HG03064 (cell line): ENCODE measurements at regions not wholly inside any gene's neighbourhood (a gene's known extent, or its start where the extent isn't known, plus 50 kb on each side); places are given as distances from the start of the nearest gene placed in this dataset.

ENCODE experiments used
- ATAC-seq: cut with Tn5 transposase; IDR thresholded peaks from one replicate; pipeline ENCODE4 v1.9.1; 2021; ENCODE audit warnings: low read depth; ENCODE audit not compliant: unreplicated experiment

DNA sequence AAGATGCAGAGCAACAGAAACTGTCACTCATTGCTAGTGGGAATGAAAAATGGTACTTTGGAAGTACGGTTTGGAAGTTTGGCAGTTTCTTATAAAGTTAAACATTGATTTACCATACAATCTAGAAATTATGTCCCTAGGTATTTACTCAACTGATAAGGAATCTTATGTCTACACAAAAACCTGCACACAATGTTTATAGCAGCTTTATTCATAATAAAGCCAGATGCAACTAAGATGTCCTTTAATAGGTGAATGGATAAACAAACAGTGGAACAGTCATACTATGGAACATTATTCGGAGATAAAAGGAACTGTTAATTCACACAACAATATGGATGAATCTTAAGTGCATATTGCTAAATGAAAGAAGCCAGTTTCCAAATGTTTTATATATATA, 96.2 kb upstream of the SIRPA start:
- ATAC-seq, result no peak

DNA sequence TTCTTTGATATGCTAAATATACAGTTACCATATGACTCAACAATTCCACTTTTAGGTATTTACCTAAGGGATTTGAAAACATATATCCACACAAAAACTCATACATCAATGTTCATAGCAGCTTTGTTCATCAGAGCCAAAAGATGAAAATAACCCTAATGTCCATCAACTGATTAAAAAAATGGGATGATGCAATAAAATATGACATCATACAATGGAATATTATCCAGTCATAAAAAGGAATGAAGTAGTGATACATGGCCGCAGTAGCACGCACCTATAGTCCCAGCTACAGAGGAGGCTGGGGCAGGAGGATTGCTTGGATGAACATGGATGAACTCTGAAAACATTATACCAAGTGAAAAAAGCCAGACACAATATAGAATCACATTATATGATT, 101.4 kb upstream of the SIRPA start:
- ATAC-seq, result no peak

DNA sequence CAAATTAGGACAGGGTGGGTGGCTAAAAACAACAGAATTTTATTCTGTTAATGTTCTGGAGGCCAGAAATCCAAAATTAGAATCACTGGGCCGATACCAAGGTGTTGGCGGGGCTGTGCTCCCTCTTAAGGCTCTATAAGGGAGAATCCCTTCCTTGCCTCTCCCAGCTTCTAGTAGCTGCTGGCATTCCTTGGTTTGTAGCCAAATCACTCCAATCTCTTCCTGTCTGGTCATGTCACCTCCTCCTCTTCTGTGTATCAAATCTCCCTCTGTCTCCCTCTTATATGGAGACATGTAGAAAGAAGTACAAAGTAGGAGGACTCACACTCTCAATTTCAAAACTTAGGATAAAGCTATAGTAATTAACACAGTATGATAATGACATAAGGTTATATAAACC, 102.9 kb upstream of the SIRPA start:
- no peak for ATAC-seq

DNA sequence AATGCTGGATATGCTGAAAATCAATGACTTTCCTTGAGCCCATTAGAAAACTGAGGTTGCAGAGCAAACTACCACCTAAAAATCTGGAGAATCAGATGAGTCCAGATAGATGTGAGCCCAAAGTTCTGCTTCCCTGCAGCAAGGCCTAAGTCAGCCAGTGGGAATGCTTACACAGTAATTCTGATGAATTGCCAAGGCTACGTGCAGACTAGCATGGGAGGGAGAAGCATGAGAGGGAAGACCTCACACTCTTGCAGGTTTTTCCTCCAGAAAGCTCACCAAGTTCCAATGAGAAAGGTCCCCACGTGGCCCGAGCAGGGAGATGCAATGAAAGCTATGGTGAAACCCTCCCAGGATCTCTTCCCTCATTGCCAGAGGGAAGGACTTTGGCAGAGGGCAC, 104.8 kb upstream of the SIRPA start:
- ATAC-seq, result no peak

DNA sequence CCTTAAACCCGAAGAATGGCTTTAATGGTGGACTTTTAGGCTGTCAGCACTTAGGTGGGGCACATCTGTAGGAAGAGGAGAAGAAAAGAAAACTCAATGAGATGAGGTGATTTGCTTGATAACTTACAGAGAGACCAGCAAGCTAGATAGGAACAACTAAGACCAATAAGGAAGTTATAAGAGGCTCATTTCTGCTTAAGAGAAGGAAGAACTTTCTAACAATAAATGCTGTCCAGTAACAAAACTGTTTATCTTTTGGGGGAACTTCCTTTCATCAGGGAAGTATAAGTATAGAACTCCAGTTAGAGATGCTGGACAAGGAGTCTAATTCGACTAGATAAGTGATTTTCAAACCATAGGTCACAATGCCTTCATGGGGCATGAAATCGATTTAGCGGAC, 107.2 kb upstream of the SIRPA start:
- no peak for ATAC-seq

DNA sequence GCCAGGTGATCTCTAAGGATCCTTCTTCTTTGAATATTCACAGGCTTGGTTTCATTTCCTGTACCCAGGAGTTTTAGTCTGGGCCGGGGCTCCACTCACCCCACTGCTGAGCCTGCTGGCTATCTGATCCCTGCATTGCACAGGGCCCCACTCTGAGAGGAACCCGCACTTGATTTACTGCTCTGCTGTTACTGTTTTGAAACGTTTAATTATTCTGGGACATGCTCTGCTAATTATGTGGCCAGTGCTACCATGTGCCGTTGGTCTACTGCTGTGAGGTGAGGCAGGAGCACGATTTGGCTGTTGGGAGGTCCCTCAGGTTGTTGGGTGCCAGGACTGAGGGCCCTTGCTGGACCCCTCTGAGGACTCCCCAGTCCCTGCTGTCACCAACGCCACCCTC, 108.7 kb upstream of the SIRPA start:
- no peak for ATAC-seq

DNA sequence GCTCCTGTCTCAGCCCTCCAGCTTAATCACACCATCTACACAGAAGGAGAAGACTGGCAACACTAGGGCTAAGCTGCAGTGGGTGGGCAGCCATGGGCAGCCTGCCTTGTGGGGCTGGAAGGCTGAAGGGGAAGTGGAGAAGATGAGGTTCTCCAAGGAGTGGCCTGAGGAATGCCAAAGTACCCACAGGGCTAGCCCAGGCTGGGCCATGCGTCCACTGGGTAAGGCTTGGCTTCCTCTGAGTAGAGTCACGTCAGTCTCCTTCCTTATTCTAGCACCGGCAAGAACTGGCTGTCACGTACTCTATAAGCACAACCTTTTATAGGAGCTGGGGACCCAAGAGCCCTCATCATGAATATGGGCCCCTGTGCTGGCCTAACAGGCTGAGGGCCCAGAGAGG, 110.6 kb upstream of the SIRPA start:
- ATAC-seq, result no peak

DNA sequence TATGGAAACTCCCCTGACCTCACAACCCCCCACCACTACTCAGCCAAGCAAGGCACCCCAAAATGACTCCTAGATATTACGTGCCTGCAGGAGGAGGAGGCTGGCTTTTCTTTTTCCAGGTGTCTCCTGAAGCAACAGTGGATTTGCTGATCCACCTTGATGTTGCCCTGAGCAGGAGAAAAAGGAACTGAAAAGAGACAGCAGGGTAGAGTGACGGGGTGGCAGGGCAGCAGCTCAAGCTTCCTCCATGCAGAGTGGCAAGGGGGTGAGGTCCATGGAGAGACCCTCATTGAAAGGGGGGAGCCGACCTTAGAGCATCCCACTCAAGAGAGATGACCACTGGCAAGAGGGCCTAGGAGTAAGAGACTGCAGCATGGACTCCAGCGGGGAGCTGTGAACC, 112.0 kb upstream of the SIRPA start:
- ATAC-seq, result no peak

DNA sequence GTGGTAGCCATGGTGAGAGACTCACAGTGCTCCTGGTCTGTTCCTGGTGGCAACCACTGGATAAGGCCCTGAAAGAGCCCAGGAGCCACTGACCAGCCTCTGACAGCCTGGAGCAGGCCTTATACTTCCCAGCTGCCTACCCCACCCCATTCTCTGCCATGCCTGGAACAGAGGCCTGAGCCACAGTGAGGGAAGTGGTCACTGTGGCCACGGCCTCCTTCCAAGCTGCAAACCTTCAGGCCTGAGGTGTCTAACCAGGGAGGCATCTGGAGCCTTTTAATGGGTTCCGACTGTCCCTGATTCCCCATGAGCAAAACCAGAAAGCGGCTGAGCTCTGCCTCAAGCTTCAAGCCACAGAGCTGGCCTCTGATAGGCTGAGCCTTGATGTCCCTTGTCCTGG, 113.0 kb upstream of the SIRPA start:
- ATAC-seq, result no peak

DNA sequence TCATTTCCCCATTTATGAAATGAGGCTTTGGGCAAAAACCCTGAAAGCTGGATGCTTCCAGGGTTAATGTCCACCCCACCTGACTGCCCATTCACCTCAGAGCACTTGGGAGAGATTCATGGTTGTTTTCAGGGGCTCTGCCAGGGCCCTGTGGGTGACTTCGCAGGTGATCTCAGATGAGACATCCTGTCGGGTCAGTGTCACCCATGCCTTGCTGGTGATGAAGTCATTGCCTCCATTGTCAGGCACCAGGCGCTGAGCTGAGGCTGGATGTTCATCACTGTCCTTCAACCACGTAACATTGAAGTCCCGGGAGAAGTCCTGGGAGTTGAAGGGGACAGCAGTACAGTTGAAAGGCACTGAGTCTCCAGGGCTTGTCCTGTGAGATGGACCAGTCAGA, 115.6 kb upstream of the SIRPA start:
- no peak for ATAC-seq

DNA sequence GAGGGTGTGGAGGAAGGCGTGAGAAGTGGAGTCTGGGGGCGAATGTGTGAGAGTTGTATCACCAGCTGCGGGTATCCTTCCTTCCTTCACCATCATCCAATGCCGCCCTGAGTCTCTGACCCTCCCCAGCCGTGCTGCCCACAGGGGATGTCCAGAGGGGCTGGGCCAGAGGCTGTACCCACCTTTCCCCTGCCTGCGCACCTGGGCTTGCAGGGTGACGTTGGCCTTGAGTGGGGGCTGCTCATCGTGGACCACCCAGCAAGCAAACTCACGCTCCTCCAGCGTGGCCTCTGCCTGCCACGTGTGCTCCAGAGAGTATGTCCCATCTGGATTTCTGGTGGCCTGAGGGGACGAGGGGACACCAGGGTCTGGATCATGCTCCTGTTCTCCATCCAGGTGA, 116.9 kb upstream of the SIRPA start:
- ATAC-seq, result no peak

DNA sequence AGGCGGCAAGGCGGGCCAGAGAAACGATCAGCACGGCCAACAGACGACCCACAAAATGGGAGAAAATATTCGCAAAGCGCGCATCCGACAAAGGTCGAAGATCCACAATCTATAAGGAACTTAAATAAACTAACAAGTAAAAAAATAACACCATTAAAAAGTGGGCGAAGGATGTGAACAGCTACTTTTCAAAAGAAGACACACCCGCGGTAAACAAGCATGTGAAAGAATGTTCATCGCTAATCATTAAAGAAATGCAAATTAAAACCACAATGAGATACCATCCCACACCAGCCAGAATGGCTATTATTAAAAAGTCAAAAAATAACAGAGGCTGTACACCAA, 117.8 kb upstream of the SIRPA start:
- ATAC-seq, result no peak

DNA sequence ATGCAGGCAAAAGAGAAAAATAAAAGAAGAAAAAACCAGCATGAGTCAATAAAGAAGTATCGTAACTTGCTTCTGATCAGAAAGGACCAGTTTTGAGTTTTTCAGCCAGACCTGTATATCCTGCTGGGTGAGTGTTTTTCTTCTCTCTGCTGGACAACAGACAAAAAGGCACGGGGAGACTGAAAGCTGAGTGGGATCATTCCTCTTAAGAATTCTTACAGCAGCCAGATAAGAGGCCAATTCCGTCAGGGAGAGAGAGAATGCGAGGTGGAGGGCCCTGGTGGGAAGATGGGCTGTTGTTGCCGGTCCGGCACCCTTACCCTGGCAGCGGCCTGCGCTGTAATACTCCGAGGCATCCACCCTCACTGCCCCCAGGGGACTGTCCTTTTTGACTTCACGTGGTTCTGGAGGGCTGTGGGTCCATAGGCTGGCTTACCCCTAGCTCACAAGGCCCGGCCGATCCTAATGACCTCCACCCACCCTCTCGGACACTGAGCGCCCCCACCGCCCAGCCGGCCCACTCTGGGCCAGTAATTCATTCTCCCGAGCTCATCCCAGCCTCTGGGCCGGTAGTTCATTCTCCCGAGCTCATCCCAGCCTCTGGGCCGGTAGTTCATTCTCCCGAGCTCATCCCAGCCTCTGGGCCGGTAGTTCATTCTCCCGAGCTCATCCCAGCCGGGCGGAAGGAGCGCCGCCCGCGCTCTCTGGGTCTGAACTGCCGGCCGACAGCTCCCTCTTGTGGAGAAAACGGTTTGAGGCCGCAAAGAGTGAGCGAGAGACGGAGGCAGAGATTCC, 118.3 kb upstream of the SIRPA start:
- ATAC-seq, result peak; percentile 83

DNA sequence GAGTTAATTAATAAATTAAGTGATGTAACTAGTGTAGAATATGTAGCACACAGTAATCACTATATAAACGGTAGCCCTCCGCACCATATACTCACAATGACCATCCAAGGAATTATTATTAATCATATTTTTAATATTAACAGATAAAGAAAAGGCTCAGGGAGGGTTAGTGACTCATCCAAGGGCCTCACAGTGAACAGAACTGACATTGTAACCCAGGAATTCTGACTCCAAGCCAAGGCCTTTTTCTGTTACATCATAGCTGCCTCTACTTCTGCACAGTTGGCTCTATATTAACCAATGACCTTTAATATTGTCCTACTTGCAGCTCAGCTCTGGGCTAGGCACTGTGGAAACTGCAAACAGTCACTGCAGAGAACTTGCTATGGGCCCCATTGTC, 117.5 kb upstream of the SIRPG start:
- no peak for ATAC-seq

DNA sequence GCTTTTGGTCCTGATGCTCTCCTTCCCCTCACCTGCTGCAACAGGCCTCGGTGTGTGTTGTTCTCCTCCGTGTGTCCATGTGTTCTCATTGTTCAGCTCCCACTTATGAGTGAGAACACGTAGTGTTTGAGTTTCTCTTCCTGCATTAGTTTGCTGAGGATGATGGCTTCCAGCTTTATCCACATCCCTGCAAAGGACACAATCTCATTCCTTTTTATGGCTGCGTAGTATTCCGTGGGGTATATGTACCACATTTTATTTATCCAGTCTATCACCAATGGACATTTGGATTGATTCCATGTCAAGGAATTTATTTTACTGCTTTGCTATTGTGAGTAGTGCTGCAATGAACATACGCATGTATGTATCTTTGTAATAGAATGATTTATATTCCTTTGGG, 116.9 kb upstream of the SIRPG start:
- no peak for ATAC-seq

DNA sequence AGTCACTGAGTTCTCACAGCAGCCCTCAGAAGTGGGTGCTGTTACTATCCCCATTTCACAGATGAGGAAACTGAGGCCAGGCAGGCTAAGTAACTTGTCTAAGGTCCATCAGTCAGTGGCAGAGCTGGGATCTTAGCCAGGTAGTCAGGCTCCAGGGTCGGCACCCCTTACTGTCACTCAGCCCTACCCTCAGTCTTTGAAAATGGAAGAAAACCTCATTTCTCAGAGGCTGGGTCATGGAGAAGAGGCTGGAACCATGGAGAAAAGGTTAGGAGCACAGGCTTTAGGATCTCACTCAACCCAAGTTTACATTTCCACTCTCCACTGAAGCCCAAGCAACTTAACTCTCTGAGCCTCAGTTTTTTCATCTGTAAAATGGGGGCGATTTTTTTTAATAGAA, 116.2 kb upstream of the SIRPG start:
- ATAC-seq, result no peak

DNA sequence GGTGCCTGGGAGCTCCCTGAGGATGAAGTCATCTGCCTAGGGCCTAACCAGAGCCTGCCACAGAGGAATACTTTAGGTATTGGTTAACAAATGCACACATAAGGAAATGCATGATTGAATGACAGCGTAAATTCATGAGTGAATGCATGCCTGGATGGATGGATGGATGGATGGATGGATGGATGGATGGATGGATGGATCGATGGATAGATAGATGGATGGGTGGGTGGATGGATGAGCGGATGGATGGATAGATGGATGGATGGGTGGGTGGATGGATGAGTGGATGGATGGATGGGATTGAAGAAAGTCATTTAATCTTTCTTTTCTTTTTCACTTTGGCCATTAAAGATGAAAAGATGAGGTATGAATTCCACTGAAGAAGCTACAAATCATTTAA, 111.9 kb upstream of the SIRPG start:
- no peak for ATAC-seq

DNA sequence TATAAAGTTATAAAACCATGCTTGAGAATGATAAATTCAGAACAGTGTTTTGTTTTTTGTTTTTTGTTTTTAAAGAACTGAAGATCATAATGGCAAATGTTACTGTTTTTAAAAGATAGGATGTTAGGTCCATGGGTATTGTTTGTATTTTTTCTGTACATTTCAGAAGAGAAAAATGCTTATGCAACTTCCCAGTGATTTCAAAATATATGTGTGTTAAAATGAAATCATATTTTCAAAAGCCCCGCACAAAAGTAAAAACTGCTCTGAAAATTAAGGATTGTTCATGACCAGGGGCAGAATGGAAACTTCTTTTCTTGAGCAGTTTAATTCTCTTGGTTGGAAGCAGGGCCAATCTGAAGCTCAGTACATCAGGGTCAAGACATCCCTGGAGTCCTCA, 109.2 kb upstream of the SIRPG start:
- no peak for ATAC-seq

DNA sequence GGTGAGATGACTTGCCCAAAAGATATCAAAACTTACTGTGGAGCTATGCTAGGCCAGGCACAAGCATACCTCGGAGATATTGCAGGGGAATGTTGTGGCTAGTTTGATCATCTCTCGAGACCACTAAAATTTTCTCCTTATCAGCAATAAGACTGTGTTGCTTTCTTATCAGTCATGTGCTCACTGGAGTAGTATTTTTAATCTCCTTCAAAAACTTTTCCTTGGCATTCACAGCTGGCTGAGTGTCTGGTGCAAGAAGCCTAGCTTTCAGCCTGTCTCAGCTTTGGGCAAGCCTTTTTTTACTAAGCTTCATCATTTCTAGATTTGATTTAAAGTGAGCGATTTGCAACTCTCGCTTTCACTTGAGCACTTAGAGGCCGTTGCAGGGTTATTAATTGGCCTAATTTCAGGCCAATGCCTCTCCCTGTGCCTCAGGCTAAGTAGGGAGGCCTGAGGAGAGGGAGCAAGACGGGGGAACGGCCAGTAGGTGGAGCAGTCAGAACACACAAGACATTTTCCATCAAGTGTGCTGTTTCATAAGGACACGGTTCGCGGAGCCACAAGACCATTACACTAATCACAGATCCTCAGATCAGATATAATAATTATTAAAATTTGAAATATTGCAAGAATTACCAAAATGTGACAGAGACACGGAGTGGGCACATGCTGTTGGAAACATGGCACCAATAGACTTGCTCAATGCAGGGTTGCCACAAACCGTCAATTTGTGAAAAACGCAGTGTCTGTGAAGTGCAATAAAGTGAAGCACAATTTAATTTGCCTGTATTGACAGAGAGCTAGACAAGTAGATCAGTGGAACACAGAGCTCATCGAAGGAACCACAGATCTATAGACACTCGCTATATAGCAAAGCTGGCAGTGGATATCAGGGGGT, 106.8 kb upstream of the SIRPG start:
- ATAC-seq, result no peak

DNA sequence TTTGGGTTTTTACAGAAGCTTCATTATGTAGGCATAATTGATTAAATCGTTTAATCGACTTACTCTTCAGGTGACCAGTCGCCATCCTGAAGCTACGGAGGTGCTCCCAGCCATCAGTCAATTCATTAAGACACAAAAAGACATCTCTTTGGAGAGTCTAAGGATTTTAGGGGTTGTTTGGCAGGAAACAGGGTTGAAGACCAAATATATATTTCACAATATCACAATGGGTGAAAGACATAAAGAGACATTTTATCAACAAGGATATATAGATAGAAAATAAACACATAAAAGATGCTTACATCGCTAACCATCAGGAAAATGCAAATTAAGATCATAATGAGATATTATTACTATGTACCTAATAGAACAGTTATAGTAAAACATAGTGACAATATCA, 104.0 kb upstream of the SIRPG start:
- ATAC-seq, result no peak

DNA sequence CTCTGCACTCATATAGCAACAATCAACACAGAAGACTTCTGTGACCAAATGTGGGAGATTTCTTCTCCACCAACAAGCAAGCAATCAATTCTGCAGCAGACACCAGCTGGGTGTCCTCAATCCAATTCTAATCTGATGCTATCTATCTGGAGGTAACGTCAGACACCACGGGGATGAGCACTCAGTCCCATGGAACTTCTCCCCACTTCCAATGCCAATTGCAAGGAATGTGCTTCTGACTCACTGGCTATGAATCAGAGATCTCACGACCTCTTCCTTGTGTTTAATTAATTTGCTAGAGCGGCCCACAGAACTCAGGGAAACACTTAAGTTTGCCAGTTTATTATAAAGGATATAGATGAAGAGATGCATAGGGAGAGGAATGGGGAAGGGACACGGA, 103.5 kb upstream of the SIRPG start:
- no peak for ATAC-seq

DNA sequence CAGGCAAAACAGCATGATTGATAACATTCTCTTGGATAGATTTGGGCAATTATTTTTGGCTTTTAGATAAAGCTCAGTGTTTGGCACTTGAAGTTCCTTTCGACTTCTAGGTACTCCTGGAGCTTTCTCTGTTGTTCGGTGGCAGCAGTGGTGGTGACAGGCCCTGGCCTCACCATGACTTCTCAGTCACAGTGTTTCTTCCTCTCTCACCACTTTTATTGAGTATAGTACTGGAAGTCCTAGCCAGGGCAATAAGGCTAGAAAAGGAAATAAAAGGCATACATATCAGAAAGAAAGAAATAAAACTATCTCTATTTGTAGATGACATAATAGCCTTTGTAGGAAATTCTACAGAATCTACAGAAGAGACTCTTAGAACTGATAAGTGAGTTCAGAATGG, 101.2 kb upstream of the SIRPG start:
- ATAC-seq, result no peak
